ENCODE measurements at regions not wholly inside any gene's neighbourhood (a gene's known extent, or its start where the extent isn't known, plus 50 kb on each side); places are given as distances from the start of the nearest gene placed in this dataset.

GRCh38 chr12:100675432-100675831 is 101.9 kb downstream of the GAS2L3 start:
- Histone ChIP-seq H3K4me2 (no peak overlapping the region), H3K9me3 (ENCODE audit: low read depth) (no peaks in the 10 kb centered on the region), H3K4me1 (no peaks in the 10 kb centered on the region), H2AFZ (replicated peaks) (no peak overlapping the region), H3K27me3 (no peaks in the 10 kb centered on the region), H3K9ac (no peak overlapping the region), H3K27ac (no peak overlapping the region), H3K36me3 (no peaks in the 10 kb centered on the region), H3F3A (ENCODE audit: low read depth) (no peaks in the 10 kb centered on the region), H4K20me1 (ENCODE audit: low read depth) (no peaks in the 10 kb centered on the region), H3K4me3 (no peak overlapping the region), H3K79me2 (ENCODE audit: low read depth) (no peaks in the 10 kb centered on the region)
- no peak for DNase-seq (ENCODE audit: low spot score)
- Mint-ChIP-seq H3K4me3 (no peak overlapping the region), H3K4me1 (peaks cover 3% of the 10 kb centered on the region), H3K9me3 (no peaks in the 10 kb centered on the region), H3K36me3 (no peaks in the 10 kb centered on the region), H3K27me3 (ENCODE audit: insufficient read depth, low read depth) (peaks cover 7% of the 10 kb centered on the region), H3K27ac (no peak overlapping the region)
- no peak for TF ChIP-seq CTCF (IDR thresholded peaks at IDR 0.05)
- no peak for TF ChIP-seq EZH2phosphoT487 (IDR thresholded peaks at IDR 0.05)
- TF ChIP-seq EZH2 (IDR thresholded peaks at IDR 0.05) = no peak

GRCh38 chr12:100681074-100681473 is 107.6 kb downstream of the GAS2L3 start:
- Mint-ChIP-seq H3K36me3 (peaks cover 4% of the 10 kb centered on the region), H3K4me1 (no peaks in the 10 kb centered on the region), H3K4me3 (no peak overlapping the region), H3K27ac (no peak overlapping the region), H3K9me3 (peaks cover 17% of the 10 kb centered on the region), H3K27me3 (ENCODE audit: insufficient read depth, low read depth) (peaks cover 8% of the 10 kb centered on the region)
- H4K20me1 ChIP-seq (ENCODE audit: low read depth) = no peaks in the 10 kb centered on the region
- no peak overlapping the region for H3K9ac ChIP-seq
- no peak overlapping the region for H3K4me3 ChIP-seq
- H3K27me3 ChIP-seq = no peaks in the 10 kb centered on the region
- no peak overlapping the region for H3K4me2 ChIP-seq
- no peaks in the 10 kb centered on the region for H3F3A ChIP-seq (ENCODE audit: low read depth)
- no peaks in the 10 kb centered on the region for H3K36me3 ChIP-seq
- no peaks in the 10 kb centered on the region for H3K79me2 ChIP-seq (ENCODE audit: low read depth)
- no peak for DNase-seq (ENCODE audit: low spot score)
- H2AFZ ChIP-seq (replicated peaks) = peak overlapping the region; percentile 35
- TF ChIP-seq EZH2phosphoT487 (IDR thresholded peaks at IDR 0.05) = no peak
- TF ChIP-seq EZH2 (IDR thresholded peaks at IDR 0.05) = no peak
- TF ChIP-seq CTCF (IDR thresholded peaks at IDR 0.05) = no peak
- H3K27ac ChIP-seq = no peak overlapping the region
- no peaks in the 10 kb centered on the region for H3K9me3 ChIP-seq (ENCODE audit: low read depth)
- H3K4me1 ChIP-seq = no peaks in the 10 kb centered on the region

GRCh38 chr12:100682178-100682577 is 108.7 kb downstream of the GAS2L3 start:
- no peaks in the 10 kb centered on the region for H3K4me1 ChIP-seq
- H3K9ac ChIP-seq = no peak overlapping the region
- H3K4me3 Mint-ChIP-seq = no peak overlapping the region
- peaks cover 24% of the 10 kb centered on the region for H3K9me3 Mint-ChIP-seq
- no peaks in the 10 kb centered on the region for H3K79me2 ChIP-seq (ENCODE audit: low read depth)
- H3F3A ChIP-seq (ENCODE audit: low read depth) = no peaks in the 10 kb centered on the region
- no peak overlapping the region for H3K27ac ChIP-seq
- no peaks in the 10 kb centered on the region for H4K20me1 ChIP-seq (ENCODE audit: low read depth)
- no peak overlapping the region for H3K4me3 ChIP-seq
- no peaks in the 10 kb centered on the region for H3K27me3 ChIP-seq
- H3K4me2 ChIP-seq = no peak overlapping the region
- no peaks in the 10 kb centered on the region for H3K36me3 ChIP-seq
- H3K36me3 Mint-ChIP-seq = peaks cover 4% of the 10 kb centered on the region
- peaks cover 8% of the 10 kb centered on the region for H3K27me3 Mint-ChIP-seq (ENCODE audit: insufficient read depth, low read depth)
- no peak for DNase-seq (ENCODE audit: low spot score)
- no peak overlapping the region for H2AFZ ChIP-seq (replicated peaks)
- H3K27ac Mint-ChIP-seq = no peak overlapping the region
- no peak for TF ChIP-seq CTCF (IDR thresholded peaks at IDR 0.05)
- no peak for TF ChIP-seq EZH2 (IDR thresholded peaks at IDR 0.05)
- TF ChIP-seq EZH2phosphoT487 (IDR thresholded peaks at IDR 0.05) = no peak
- no peaks in the 10 kb centered on the region for H3K9me3 ChIP-seq (ENCODE audit: low read depth)
- H3K4me1 Mint-ChIP-seq = no peaks in the 10 kb centered on the region

Data from neural progenitor cell (in vitro differentiated cells).